ENCODE measurements at regions not wholly inside any gene's neighbourhood (a gene's known extent, or its start where the extent isn't known, plus 50 kb on each side); places are given as distances from the start of the nearest gene placed in this dataset.

- TF ChIP-seq CTCF (conservative IDR thresholded peaks at IDR 0.05 in 1 of 2, IDR thresholded peaks at IDR 0.05 in 1 of 2; ENCODE audit: low read depth in 1 of 2, low read length in 2 of 2) (no peak), EZH2 (IDR thresholded peaks at IDR 0.05; ENCODE audit: low read length, missing control alignments) (no peak)
- H4K20me1 ChIP-seq (ENCODE audit: control insufficient read depth, extremely low read depth, insufficient read depth, low read length) = no peaks in the 10 kb centered on the region
- no peak overlapping the region for H3K4me2 ChIP-seq (ENCODE audit: extremely low read depth, insufficient read depth, low read length)
- H3K27ac ChIP-seq (ENCODE audit: insufficient read depth, low read length) = no peak overlapping the region
- no peak overlapping the region for H3K9ac ChIP-seq (ENCODE audit: insufficient read depth, low read length)
- H3K36me3 ChIP-seq (ENCODE audit: control insufficient read depth, insufficient read depth, low read length) = no peaks in the 10 kb centered on the region
- no peak for DNase-seq (ENCODE audit: low read depth in 2 of 2)
- no peaks in the 10 kb centered on the region for H3K79me2 ChIP-seq (ENCODE audit: control insufficient read depth, insufficient read depth, low read length)
- H3K9me3 ChIP-seq (ENCODE audit: control insufficient read depth, insufficient read depth, low read depth, low read length) = no peaks in the 10 kb centered on the region
- H3K4me3 ChIP-seq (replicated peaks in 1 of 4; ENCODE audit: control extremely low read depth in 1 of 4, insufficient read depth in 1 of 4, low read depth in 3 of 4, low read length in 4 of 4) = no peak overlapping the region
- H2AFZ ChIP-seq (ENCODE audit: low read length) = no peak overlapping the region
- H3K27me3 ChIP-seq (ENCODE audit: control insufficient read depth, insufficient read depth, low read length) = no peaks in the 10 kb centered on the region
- H3K4me1 ChIP-seq (ENCODE audit: control insufficient read depth, extremely low read depth, insufficient read depth, low read length) = no peaks in the 10 kb centered on the region
Measured at GRCh38 chr12:90275088-90275487, 566.5 kb upstream of the ATP2B1 start.

- DNase-seq (ENCODE audit: low read depth in 2 of 2) = no peak
- TF ChIP-seq EZH2 (IDR thresholded peaks at IDR 0.05; ENCODE audit: low read length, missing control alignments) (no peak), CTCF (conservative IDR thresholded peaks at IDR 0.05 in 1 of 2, IDR thresholded peaks at IDR 0.05 in 1 of 2; ENCODE audit: low read depth in 1 of 2, low read length in 2 of 2) (no peak)
- no peaks in the 10 kb centered on the region for H3K27me3 ChIP-seq (ENCODE audit: control insufficient read depth, insufficient read depth, low read length)
- H3K4me2 ChIP-seq (ENCODE audit: extremely low read depth, insufficient read depth, low read length) = no peak overlapping the region
- H3K27ac ChIP-seq (ENCODE audit: insufficient read depth, low read length) = no peak overlapping the region
- no peaks in the 10 kb centered on the region for H3K9me3 ChIP-seq (ENCODE audit: control insufficient read depth, insufficient read depth, low read depth, low read length)
- H2AFZ ChIP-seq (ENCODE audit: low read length) = no peak overlapping the region
- H3K9ac ChIP-seq (ENCODE audit: insufficient read depth, low read length) = no peak overlapping the region
- no peaks in the 10 kb centered on the region for H3K36me3 ChIP-seq (ENCODE audit: control insufficient read depth, insufficient read depth, low read length)
- no peak overlapping the region for H3K4me3 ChIP-seq (replicated peaks in 1 of 4; ENCODE audit: control extremely low read depth in 1 of 4, insufficient read depth in 1 of 4, low read depth in 3 of 4, low read length in 4 of 4)
- no peaks in the 10 kb centered on the region for H3K4me1 ChIP-seq (ENCODE audit: control insufficient read depth, extremely low read depth, insufficient read depth, low read length)
- H4K20me1 ChIP-seq (ENCODE audit: control insufficient read depth, extremely low read depth, insufficient read depth, low read length) = no peaks in the 10 kb centered on the region
- H3K79me2 ChIP-seq (ENCODE audit: control insufficient read depth, insufficient read depth, low read length) = no peaks in the 10 kb centered on the region
Measured at GRCh38 chr12:90274407-90274806, 565.8 kb upstream of the ATP2B1 start.

GRCh38 chr12:90268574-90268973 lies 559.9 kb upstream of the ATP2B1 start:
- Histone ChIP-seq H3K4me3 (replicated peaks in 1 of 4; ENCODE audit: control extremely low read depth in 1 of 4, insufficient read depth in 1 of 4, low read depth in 3 of 4, low read length in 4 of 4) (no peak overlapping the region), H3K36me3 (ENCODE audit: control insufficient read depth, insufficient read depth, low read length) (no peaks in the 10 kb centered on the region), H3K4me1 (ENCODE audit: control insufficient read depth, extremely low read depth, insufficient read depth, low read length) (no peaks in the 10 kb centered on the region), H3K27ac (ENCODE audit: insufficient read depth, low read length) (no peak overlapping the region), H3K79me2 (ENCODE audit: control insufficient read depth, insufficient read depth, low read length) (no peaks in the 10 kb centered on the region), H4K20me1 (ENCODE audit: control insufficient read depth, extremely low read depth, insufficient read depth, low read length) (no peaks in the 10 kb centered on the region), H3K4me2 (ENCODE audit: extremely low read depth, insufficient read depth, low read length) (no peak overlapping the region), H3K9ac (ENCODE audit: insufficient read depth, low read length) (no peak overlapping the region), H2AFZ (ENCODE audit: low read length) (no peak overlapping the region), H3K27me3 (ENCODE audit: control insufficient read depth, insufficient read depth, low read length) (no peaks in the 10 kb centered on the region), H3K9me3 (ENCODE audit: control insufficient read depth, insufficient read depth, low read depth, low read length) (no peaks in the 10 kb centered on the region)
- TF ChIP-seq CTCF (conservative IDR thresholded peaks at IDR 0.05 in 1 of 2, IDR thresholded peaks at IDR 0.05 in 1 of 2; ENCODE audit: low read depth in 1 of 2, low read length in 2 of 2) (no peak), EZH2 (IDR thresholded peaks at IDR 0.05; ENCODE audit: low read length, missing control alignments) (no peak)
- DNase-seq (ENCODE audit: low read depth in 2 of 2) = no peak
